NCI-H128 (cell line): ENCODE measurements at regions not wholly inside any gene's neighbourhood (a gene's known extent, or its start where the extent isn't known, plus 50 kb on each side); places are given as distances from the start of the nearest gene placed in this dataset.

Source experiments
- DNase-seq: peaks from one replicate; lab custom pipeline; 2025; ENCODE audit not compliant: unreplicated experiment; lab: John Stamatoyannopoulos, UW

- DNase-seq, result no peak
Measured at GRCh38 chr7:145928937-145929336, 187.7 kb upstream of the CNTNAP2 start.

- no peak for DNase-seq
Measured at GRCh38 chr7:145919712-145920111, 196.9 kb upstream of the CNTNAP2 start.

DNA sequence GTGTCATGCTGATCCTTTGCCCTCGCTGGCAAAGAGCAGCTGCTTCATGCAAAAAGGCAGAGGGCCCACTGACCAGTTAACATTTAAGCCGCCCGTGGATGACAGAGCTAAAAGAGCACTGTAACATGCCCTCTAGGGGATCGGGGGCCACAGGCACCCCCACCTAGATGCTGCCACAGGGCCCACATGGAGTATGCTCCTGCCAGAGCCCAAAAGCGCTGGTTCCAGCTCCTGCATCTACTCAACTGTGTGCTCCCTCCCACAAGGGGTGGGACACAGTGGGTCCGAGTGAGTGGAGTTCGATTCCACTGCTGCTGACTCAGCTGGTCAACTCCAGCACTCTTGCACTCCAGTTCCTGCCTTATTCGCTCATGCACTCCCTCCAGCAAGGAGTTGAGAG lies 199.8 kb upstream of the CNTNAP2 start:
- no peak for DNase-seq

DNA sequence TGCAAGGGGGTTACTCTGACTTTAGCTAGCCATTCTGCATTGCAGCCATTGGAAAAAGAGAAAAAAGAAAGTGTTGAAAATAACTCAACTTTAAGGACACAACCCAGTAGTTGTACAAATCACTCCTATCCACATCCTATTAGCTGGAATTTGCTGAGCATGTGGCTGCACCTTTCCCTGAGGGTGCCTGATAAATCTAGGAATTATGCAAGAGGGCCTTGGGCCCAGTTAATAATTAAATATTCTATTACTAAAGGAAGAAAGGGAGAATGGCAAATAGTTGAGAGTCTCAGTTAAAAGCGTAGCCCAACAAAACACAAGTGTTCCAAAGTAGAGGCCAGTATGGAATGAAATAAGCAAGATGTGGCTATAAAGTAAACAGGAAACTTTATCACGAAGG lies 200.9 kb upstream of the CNTNAP2 start:
- DNase-seq, result no peak

- no peak for DNase-seq
Measured at GRCh38 chr7:145909991-145910513, 206.5 kb upstream of the CNTNAP2 start.

GRCh38 chr7:145903658-145904057 lies 212.9 kb upstream of the CNTNAP2 start:
- no peak for DNase-seq

GRCh38 chr7:145902123-145902522 lies 214.5 kb upstream of the CNTNAP2 start:
- DNase-seq, result no peak

GRCh38 chr7:145899938-145900337 lies 216.7 kb upstream of the CNTNAP2 start:
- DNase-seq, result no peak

DNA sequence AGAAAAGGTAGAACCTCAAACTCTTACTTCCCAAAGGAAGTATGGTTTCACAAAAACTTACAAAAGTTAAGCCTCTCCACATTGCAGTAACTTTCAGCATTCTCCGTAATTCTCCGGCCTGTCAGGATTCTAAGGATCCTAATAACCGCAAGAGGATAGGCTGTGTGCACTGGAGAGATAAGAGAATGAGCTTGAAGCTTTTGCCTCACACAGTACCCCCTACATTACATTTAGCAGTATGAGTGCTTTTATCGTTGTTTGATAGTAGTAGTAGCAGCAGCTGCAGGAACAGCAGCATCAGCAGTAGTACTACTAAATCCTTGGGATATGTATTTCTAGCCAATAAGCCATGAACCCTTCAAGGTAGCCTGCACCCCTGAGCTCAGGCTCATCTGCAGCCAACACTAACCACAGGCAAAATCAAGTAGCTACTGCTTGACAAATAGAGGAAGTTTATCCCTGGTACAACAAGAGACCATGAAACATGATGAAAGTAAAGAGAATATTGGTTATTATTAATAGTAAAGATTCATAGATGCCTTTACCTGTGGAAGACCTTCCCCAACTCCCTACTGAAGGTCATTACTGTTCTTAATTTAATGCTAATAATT lies 222.6 kb upstream of the CNTNAP2 start:
- no peak for DNase-seq

GRCh38 chr7:145884716-145885514 lies 231.7 kb upstream of the CNTNAP2 start:
- DNase-seq, result no peak

- no peak for DNase-seq
Measured at GRCh38 chr7:145876376-145876775, 240.2 kb upstream of the CNTNAP2 start.

GRCh38 chr7:145875267-145875666 lies 241.3 kb upstream of the CNTNAP2 start:
- DNase-seq, result no peak

DNA sequence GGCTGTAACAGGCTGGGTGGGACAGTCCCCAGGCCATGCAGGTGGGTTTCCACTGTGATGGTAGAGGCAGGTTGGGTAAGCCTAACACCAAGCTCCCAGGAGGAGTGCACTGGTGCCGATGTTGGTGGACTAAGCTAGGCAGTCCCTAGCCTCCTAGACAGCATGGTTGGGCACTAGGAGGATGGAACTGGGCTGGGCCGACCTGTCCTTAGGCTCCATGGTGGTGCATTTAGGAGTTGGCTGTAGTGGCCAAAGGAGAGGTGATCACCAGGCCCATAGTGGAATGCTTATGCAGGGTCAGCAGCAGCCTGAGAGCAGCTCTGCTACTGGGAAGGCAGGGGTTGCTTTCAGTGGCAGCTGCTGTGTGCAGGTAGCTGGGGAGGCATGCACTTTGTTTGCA lies 247.7 kb upstream of the CNTNAP2 start:
- no peak for DNase-seq

DNA sequence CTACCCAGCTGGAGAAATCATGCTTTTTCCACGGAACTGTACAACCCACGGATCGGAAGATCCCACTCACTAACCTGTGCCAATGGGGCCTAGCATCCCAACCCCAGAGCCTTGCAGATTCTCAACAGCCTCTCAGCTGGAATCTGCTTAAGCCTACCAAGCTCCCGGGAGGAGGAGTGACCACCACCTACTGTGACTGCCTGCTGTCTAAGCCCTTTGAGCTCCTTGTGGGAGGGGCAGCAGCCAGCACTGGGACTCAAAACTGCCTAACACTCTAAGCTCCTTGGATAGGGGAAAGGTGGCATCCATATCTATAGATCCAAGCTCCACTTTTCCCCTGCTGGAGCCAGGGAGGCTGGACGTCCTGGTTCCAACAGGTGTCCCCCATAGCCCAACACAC lies 254.4 kb upstream of the CNTNAP2 start:
- DNase-seq, result no peak

- no peak for DNase-seq
Measured at GRCh38 chr7:145860809-145861208, 255.8 kb upstream of the CNTNAP2 start.

DNA sequence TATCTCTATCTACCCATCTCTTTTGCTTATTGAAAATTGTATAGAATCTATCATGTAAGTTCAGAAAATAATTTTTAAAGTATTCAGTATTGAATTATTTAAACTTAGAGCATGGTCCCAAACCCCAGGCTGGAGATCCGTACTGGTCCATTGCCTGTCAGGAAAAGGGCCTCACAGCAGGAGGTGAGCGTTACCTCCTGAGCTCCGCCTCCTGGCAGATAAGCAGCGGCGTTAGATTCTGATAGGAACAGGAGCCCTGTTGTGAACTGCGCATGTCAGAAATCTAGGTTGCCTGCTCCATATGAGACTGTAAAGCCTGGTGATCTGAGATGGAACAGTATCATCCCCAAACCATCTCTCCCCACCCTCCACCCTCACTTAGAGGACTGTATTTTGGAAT lies 266.0 kb upstream of the CNTNAP2 start:
- no peak for DNase-seq

DNA sequence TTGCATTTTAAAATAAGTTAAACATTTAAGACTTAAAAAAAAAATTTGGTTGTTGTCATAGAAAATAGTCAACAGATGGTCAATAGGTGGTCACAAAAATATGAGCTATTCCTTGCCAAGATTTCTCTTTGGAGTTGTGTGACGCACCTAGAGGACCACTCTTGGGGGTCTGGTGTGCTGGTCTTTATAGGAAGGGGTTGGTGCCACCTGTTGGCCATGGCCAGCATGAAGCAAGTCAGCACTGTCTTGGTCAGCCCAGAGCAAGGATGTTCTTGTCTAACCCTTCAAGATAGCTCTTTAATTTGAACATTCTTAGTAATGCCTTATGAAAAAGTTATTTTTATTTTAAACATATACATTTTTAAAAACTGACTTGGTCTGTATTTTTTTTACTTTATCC lies 267.9 kb upstream of the CNTNAP2 start:
- no peak for DNase-seq

DNA sequence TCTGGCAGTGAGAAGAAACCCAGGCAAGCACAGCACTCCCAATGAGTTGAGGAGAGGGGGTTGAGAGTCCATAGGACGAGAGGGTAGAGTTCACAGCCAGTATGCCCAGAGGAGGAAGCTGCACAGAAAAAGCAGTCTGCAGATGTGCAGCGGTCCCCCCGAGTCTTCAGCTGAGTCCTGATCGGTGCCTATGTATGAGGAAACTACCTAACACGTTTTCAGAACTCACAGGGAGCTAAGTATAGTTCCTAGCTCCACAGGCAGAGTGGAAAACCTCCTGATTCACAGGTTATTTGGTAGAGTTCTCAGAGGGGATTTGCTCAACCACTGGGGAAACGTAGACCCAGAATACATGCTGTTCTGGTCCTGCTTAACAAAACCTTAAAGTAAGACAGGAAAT lies 271.3 kb upstream of the CNTNAP2 start:
- DNase-seq, result no peak

DNA sequence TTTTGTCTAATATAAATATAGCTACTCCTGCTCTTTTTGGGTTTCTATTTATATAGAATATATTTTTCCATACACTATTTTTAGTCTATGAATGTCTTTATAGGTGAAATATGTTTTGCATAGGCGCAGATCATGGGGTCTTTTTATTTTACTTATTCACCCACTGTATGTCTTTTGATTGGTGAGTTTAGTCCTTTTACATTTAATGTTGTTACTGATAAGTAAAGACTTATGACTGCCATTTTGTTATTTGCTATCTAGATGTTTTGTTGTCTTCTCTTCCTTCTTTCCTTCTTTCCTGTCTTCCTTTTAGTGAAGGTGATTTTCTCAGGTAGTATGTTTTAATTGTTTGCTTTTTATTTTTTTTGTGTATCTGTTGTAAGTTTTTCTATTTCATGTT lies 276.8 kb upstream of the CNTNAP2 start:
- no peak for DNase-seq

DNA sequence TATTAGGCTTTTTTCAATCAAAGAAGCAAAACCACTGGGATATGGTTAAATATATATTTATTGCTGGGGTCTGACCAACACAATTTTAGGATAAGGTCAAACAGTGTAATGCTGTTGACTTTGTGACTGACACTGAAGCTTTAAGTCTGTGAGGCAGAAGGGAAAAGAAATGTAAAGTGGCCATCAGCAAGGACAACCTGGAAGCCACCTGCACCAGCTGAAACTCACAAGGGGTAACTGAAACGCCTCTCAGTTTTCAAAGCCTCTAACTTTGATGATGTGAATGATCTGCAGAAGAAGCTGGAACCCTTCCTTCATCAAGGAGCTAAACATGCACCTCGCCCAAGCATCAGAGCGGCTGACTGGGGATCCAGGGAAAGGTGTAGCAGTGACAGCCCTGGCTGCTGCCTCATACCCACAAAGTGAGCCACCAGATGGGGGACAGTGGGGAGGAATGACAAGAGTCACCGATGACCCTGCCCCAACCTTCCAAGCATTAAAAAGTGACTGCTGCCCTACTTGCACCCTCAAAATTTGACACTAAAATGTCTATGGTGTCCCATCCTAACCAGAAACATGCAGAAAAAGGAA lies 284.9 kb upstream of the CNTNAP2 start:
- DNase-seq, result no peak

- DNase-seq, result no peak
Measured at GRCh38 chr7:145817687-145818086, 298.9 kb upstream of the CNTNAP2 start.

DNA sequence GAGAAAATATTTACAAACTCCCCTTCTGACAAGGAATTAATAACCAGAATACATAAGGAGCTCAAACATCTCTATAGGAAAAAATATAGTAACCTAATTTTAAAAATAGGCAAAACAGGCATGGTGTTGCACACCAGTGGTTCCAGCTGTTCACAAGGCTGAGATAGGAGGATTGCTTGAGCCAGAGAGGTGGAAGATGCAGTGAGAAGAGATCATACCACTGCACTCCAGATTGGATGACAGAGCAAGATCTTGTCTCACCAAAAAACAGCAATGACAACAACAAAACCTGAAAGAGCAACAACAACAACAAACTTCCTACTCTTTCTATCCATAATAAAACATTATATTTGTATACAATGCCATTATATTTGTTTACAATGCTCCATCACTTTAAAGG lies 304.4 kb upstream of the CNTNAP2 start:
- no peak for DNase-seq
